Fibroblast of mammary gland (primary cell): ENCODE measurements at regions not wholly inside any gene's neighbourhood (a gene's known extent, or its start where the extent isn't known, plus 50 kb on each side); places are given as distances from the start of the nearest gene placed in this dataset.

Experiments used
- DNase-seq: peaks from one replicate; pipeline ENCODE4 v3.0.0-alpha.2; 2010; ENCODE audit warnings: low read depth
- H3K4me3 ChIP-seq: 2 replicates; pipeline ENCODE4 v1.5.1; 2011; ENCODE audit warnings: low read depth, mild to moderate bottlenecking, low read length, moderate library complexity; ENCODE audit not compliant: control insufficient read depth
- TF ChIP-seq, protein P1 (sequence below): conservative IDR thresholded peaks from 2 replicates; pipeline ENCODE4 v1.5.1; 2011; ENCODE audit warnings: low read depth, low read length, inconsistent platforms; ENCODE audit not compliant: control insufficient read depth, insufficient read depth

GRCh38 chr11:36817336-36817965 is 219.4 kb upstream of the RAG2 start:
- no peak overlapping the region for H3K4me3 ChIP-seq
- DNase-seq: peak; percentile 25
- TF ChIP-seq, protein P1, sequence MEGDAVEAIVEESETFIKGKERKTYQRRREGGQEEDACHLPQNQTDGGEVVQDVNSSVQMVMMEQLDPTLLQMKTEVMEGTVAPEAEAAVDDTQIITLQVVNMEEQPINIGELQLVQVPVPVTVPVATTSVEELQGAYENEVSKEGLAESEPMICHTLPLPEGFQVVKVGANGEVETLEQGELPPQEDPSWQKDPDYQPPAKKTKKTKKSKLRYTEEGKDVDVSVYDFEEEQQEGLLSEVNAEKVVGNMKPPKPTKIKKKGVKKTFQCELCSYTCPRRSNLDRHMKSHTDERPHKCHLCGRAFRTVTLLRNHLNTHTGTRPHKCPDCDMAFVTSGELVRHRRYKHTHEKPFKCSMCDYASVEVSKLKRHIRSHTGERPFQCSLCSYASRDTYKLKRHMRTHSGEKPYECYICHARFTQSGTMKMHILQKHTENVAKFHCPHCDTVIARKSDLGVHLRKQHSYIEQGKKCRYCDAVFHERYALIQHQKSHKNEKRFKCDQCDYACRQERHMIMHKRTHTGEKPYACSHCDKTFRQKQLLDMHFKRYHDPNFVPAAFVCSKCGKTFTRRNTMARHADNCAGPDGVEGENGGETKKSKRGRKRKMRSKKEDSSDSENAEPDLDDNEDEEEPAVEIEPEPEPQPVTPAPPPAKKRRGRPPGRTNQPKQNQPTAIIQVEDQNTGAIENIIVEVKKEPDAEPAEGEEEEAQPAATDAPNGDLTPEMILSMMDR: no peak

DNA sequence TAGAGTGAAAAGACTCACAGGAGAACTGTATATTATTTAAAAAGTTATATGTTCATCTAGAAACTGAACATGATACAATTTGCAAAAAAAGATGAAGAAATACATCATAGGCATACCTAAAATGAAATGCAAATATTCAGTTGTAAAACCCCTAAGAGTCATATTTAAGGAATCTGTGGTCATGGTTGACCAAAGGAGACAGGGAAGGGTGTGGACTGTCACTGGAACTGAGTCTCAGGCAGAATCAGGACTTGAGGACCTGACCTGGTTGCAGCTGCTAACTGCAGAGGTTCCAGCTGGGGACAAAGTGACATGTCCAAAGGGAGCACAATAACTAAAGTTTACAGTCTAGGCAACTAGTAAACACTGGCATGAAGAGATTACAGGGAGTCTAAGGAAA is 211.3 kb upstream of the RAG2 start:
- no peak for DNase-seq
- TF ChIP-seq, protein P1: no peak
- H3K4me3 ChIP-seq: no peak overlapping the region

DNA sequence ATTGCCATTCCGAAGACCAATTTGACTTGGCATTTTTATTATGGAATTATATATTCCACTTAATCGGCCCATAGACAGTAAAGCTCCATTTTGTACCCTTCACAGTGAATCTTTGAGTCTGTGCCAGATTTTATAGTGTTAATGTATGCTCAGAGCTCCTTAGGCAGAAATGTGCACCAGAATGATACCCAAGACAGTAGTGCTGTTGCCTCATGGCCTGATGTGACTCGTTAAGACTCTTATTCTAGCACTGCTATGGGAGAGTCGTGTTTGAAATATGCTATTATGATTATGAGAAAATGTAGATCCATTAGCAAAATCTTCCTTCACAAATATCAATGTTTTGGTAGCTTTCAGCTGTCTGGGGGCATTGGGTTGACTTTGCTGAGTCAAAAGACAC is 209.8 kb upstream of the RAG2 start:
- TF ChIP-seq, protein P1: no peak

GRCh38 chr11:36803084-36803483 is 205.0 kb upstream of the RAG2 start:
- no peak overlapping the region for H3K4me3 ChIP-seq
- no peak for DNase-seq
- TF ChIP-seq, protein P1: no peak

More for the DNA sequence above, 209.8 kb upstream of the RAG2 start:
- DNase-seq: no peak
- H3K4me3 ChIP-seq: no peak overlapping the region

GRCh38 chr11:36792996-36793914 is 195.2 kb upstream of the RAG2 start:
- H3K4me3 ChIP-seq: no peak overlapping the region

DNA sequence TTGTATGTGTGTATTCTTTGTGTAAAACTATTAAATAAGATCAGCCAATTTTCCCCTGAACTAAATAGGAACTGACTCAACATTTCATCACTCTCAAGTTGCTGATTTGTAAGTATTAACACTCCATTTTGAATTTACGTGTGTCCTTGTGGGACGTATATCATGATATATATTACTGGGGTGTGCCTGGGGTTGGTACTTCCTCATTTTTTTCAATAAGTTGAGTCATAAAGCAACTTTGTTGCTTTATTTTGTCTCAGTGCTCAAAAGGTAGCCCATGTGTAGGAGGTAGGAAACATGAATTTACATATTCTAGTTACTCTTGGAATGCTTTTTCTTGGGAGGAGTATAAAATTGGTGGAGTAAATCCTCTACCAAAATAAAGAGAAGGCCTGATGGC is 193.9 kb upstream of the RAG2 start:
- no peak for DNase-seq
- TF ChIP-seq, protein P1: no peak
- no peak overlapping the region for H3K4me3 ChIP-seq

More at GRCh38 chr11:36792996-36793914, 195.2 kb upstream of the RAG2 start:
- TF ChIP-seq, protein P1: no peak
- DNase-seq: no peak
